UCSD-AML1 (cell line): ENCODE measurements at regions not wholly inside any gene's neighbourhood (a gene's known extent, or its start where the extent isn't known, plus 50 kb on each side); places are given as distances from the start of the nearest gene placed in this dataset.
"Not testable (repeated sequence)": the region's sequence is repeated elsewhere in the genome, so short reads cannot be mapped to it uniquely, and the experiment has no call there.

Experiments used
- DNase-seq: peaks from one replicate; lab custom pipeline; 2025; ENCODE audit not compliant: unreplicated experiment; lab: John Stamatoyannopoulos, UW

- no peak for DNase-seq
These were observed 571.9 kb upstream of the BRINP1 start for GRCh38 chr9:119941091-119941490.

- no peak for DNase-seq
These were observed 569.6 kb upstream of the BRINP1 start for GRCh38 chr9:119938871-119939270.

- DNase-seq: no peak
These were observed 565.3 kb upstream of the BRINP1 start for GRCh38 chr9:119934497-119934896.

- DNase-seq: no peak
These were observed 564.0 kb upstream of the BRINP1 start for GRCh38 chr9:119933191-119933590.

- no peak for DNase-seq
These were observed 555.5 kb upstream of the BRINP1 start for GRCh38 chr9:119924736-119925135.

- no peak for DNase-seq
These were observed 547.9 kb upstream of the BRINP1 start for GRCh38 chr9:119917175-119917574.

- no peak for DNase-seq
These were observed 537.8 kb upstream of the BRINP1 start for GRCh38 chr9:119907056-119907455.

- no peak for DNase-seq
These were observed 536.5 kb upstream of the BRINP1 start for GRCh38 chr9:119905724-119906123.

GRCh38 chr9:119903851-119904250 lies 534.6 kb upstream of the BRINP1 start:
- DNase-seq: no peak

- DNase-seq: no peak
These were observed 533.4 kb upstream of the BRINP1 start for GRCh38 chr9:119902611-119903010.

GRCh38 chr9:119898316-119898715 lies 529.1 kb upstream of the BRINP1 start:
- DNase-seq: no peak

GRCh38 chr9:119884438-119884837 lies 515.2 kb upstream of the BRINP1 start:
- DNase-seq: no peak

- DNase-seq: no peak
These were observed 512.7 kb upstream of the BRINP1 start for GRCh38 chr9:119881898-119882297.

GRCh38 chr9:119880361-119880760 lies 511.1 kb upstream of the BRINP1 start:
- no peak for DNase-seq

- DNase-seq: no peak
These were observed 508.1 kb upstream of the BRINP1 start for GRCh38 chr9:119877306-119877705.

- no peak for DNase-seq
These were observed 504.6 kb upstream of the BRINP1 start for GRCh38 chr9:119873877-119874276.

- not testable (repeated sequence) for DNase-seq
These were observed 501.0 kb upstream of the BRINP1 start for GRCh38 chr9:119870251-119870650.

- no peak for DNase-seq
These were observed 499.5 kb upstream of the BRINP1 start for GRCh38 chr9:119868694-119869093.

GRCh38 chr9:119861842-119862241 lies 492.6 kb upstream of the BRINP1 start:
- no peak for DNase-seq

GRCh38 chr9:119859128-119859527 lies 489.9 kb upstream of the BRINP1 start:
- no peak for DNase-seq

- DNase-seq: no peak
These were observed 483.9 kb upstream of the BRINP1 start for GRCh38 chr9:119853126-119853525.

- DNase-seq: no peak
These were observed 483.2 kb upstream of the BRINP1 start for GRCh38 chr9:119852390-119852789.

- DNase-seq: no peak
These were observed 475.2 kb upstream of the BRINP1 start for GRCh38 chr9:119844431-119844830.

- no peak for DNase-seq
These were observed 471.8 kb upstream of the BRINP1 start for GRCh38 chr9:119841016-119841415.
